ENCODE measurements at regions not wholly inside any gene's neighbourhood (a gene's known extent, or its start where the extent isn't known, plus 50 kb on each side); places are given as distances from the start of the nearest gene placed in this dataset.
"Not testable (repeated sequence)": the region's sequence is repeated elsewhere in the genome, so short reads cannot be mapped to it uniquely, and the experiment has no call there.

DNA sequence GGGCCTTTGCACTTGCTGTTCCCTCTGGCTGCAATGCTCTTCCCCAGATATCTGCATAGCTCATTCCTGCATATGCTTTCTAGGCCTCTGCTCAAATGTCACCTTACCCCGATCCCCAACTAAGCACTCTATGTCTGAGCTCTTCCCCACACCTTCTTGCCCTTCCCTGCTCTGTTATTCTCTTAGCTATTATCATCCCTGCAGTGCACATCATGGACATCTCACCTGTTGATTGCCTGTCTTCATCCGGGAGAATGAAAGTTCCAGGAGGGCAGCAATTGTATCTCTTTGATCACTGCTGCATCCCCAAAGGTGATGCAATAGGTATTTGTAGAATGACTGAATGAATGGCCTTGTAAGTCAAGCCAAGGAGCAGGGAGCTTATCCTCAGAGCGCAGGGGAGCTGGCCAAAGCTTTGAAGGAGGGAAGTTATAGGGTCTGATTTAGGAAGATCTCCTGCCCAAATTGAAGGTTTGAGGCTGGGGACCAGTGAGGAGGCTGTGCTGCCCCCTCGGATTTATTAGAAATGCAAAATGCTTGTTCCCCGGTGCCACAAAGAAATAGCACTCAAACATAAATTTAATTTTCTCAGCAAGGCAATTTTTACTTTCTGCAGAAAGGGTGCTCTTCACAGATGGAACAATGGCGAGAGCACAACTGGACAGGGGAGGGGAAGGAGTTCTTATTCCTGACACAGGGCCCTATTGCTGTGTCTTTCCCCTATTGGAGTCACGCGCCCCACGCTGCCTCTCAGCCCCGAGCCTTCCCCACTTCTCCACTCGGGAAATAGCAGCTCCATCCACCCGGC, 631.1 kb downstream of the MATN1 start:
- DNase-seq (ENCODE audit: low read depth in 2 of 2) = no peak

DNA sequence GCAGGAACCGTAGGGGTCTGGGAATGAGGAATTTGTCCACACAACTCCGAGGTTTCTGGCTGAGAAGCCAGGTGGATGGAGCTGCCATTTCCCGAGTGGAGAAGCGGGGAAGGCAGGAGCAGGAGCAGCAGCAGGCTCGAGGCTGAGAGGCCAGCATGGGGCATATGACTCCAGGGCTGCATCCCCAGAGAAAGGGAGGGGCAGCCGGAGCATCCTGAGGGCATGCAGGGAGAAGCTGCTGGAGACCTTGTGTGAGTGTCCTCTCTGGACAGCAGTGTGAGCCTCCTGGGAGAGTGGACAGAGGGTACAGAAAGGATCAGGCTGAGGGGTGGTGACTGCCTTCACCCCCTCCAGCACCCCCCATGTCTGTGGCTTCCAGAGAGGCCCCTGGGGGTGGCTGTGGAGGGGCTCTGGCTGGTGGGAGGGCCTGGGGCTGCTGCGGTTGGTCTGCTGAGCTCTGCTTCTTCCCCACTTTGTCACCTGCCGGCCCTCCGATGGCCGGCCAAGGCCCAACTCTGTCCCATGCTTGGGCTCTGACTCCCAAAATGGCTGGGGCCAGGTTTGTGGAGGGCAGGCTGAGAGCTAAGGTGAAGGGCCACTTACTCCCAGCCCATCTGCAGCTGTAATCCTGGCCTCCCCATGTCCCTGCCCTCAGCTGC, 633.1 kb downstream of the MATN1 start:
- no peak for DNase-seq (ENCODE audit: low read depth in 2 of 2)

DNA sequence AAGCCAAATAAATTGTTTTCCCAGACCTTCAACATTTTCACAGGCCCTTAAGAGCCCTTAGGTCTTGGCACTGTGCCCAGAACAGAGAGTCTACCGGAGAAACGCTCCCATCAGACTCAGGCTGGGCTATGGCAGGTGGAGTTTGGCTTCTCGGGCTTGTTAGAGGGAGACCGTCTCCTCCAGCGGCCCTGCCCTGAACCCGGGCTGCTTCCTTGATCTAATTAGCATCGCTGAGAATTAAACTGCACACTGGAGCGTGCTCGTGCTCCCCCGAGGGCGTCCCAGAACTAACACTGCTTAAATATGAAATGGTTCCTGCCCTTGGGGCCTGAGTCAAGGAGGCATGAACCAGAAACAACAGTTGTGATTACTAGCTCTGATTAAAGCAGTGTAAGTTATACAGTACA, 634.4 kb downstream of the MATN1 start:
- DNase-seq (ENCODE audit: low read depth in 2 of 2) = no peak

DNA sequence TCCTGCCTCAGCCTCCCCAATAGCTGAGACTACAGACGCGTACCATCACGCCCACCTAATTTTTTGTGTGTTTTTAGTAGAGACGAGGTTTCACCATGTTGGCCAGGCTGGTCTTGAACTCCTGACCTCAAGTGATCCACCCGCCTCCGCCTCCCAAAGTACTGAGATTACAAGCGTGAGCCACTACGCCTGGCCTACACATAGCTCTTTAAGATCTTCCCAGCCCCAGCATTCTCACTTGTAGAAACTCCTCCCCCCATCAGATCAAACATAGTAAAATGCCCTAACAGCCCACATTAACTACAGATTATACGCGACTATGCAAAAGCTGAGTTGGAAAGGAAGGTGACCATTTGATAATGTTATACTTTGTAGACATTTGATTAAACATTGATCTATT, 634.8 kb downstream of the MATN1 start:
- DNase-seq (ENCODE audit: low read depth in 2 of 2) = no peak

DNA sequence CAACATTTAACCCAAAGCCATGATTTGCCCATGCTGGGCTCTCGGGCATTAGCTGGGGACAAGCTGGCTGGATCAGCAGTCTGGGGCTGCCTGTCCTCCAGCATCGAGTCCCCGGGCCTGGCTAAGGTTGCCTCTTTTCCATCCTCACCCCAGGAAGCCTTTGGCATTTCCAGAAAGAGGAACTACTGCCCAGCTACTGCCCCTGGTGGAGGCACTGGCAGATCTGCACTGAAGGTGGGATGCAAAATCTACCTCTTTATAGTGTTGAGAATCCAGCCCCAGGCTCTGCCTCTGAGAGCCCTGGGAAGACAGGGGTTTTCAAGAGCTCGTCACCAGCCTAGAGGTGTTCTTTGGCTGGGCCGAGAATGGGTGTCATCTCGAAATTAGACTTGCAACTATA, 635.9 kb downstream of the MATN1 start:
- no peak for DNase-seq (ENCODE audit: low read depth in 2 of 2)

DNA sequence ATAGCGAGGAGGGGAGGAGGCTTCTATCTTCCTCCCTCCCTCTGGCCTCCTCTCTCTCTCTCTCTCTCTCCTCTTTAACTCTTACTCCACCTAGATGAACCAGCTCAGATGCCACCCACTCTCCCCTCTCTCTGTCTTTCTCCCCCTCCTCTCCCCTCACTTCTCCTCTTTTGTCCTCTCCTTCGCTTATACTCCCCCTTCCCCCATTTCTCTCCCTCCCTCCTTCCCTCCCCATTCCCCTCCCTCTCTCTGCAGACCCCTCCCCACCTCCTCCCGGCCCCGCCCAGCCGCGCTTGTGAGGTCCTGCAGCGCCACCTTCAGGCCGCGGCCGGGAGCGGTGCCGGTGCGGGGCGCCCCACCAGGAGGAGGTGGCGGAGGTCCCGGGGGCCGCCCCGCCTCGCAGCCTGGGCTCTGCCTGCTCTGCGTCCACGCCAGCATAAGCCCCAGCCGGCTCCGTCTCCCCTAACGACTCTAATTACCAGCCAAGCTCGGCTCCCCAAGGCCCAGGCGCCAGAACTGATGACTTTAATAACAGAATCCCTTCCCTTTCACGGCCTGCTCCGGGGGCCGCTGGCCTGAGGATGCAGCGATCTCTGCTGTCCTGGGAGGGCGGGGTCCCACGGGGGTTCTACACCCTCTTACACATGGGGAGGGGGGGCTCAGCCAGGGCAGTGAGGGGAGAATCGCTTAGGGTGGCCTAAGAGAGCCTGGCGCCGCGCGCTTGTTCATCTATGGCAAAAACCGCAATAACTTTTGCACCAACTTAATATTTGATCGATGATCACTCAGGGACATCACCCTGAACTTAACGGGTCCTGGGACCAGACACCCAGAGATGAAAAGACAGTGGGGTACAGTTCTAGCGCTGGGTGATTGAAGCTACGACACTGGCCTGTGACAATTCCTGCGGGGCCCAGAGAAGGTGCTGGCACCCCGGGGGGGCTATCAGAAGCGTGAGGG, 637.3 kb downstream of the MATN1 start:
- DNase-seq (ENCODE audit: low read depth in 2 of 2) = peak in 1 of 2 donors; percentile 22

DNA sequence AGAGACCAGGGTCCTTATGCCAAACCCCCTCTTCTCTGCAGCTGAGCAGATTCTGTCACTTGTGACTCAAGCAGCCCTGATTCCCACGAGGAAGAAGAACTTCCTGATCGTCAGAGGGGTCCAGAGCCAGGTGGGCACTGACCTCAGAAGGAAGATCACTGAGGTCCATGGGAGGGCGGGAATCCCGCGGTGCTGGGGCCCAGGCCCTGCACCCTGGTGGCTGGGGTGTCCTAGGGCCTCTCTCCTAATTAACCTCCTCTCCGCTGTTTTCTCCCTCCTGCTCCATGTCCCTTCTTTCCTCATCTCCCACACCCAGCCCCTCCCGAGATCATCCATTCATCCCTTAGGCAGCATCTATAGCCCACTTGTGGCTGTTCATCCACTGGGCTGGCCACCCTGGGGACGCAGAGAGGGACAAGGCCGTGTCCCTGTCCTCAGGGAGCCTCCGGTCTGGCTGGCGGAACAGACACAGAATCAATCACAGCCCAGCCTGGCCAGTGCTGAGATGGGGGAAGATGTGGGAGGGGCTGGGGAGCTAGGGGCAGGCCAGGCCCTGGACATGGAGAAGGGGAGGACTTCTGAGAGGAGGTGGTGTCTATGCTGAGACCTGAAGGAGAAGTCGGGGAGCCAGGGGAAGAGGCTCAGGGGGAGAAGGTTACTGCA, 638.3 kb downstream of the MATN1 start:
- DNase-seq (ENCODE audit: low read depth in 2 of 2) = no peak

DNA sequence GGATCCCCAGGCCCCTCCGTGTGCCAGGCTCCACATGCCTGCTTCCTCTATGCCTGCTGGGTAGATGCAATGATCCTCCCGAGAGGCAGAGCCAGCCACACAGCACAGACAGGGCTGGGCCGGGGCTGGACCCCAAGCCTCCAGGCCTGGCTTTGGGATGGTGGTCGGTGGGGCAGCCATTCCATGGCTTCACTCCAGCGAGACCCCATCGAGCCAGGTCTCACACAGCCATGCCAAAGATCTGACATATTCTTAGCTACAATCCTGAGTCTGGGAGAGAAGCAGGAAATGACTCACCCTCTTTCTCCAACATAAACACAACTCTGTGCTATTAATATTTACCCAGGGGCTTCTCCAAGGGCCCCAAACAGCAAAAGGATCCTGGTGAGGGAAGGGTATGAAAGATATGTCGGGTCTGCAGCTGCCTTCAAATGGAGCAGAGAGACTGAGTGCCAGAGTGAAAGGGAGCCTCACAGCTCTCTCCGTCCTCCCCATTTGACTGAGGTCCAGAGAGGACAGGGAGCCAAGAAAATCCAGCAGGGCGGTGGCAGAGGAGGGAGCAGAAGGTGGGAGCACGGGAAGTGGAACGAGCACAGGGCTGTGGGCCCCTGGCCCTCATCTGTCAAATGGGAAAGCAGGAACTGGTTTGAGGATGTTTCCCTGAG, 639.5 kb downstream of the MATN1 start:
- DNase-seq (ENCODE audit: low read depth in 2 of 2) = no peak

DNA sequence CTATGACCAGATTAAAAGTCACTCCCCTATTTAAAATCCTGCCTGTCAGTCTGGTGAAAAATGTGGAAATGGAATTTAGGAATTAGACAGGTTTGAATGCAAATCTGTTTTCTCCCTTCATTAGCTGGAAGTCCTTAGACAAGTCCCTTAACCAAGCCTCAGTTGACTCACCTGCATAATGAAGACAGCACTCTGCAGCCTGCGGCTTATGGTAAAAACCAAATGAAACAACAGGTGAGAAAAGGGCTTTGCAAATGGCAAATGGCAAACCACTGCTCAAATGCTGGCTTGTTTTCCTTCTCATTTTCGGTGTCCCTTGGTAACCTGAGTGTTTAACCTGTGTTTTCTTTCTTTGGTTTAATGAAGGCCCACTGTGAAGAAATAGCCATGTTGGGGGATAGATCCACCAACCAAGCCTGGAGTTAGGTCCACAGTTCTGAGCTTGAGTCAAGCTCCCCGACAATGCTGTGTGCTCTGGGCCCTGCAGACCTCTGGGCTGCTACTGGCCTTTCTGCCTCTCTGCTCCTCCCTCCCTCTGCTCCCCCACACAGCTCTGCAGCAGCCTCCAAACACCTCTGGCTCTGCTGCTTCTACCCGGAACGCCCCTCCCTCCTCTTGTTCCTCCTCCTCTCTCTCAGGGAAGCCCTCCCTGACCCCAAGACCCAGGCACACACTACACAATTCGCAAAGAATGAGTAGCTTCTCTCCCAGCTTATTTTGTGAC, 641.8 kb downstream of the MATN1 start:
- no peak for DNase-seq (ENCODE audit: low read depth in 2 of 2)

DNA sequence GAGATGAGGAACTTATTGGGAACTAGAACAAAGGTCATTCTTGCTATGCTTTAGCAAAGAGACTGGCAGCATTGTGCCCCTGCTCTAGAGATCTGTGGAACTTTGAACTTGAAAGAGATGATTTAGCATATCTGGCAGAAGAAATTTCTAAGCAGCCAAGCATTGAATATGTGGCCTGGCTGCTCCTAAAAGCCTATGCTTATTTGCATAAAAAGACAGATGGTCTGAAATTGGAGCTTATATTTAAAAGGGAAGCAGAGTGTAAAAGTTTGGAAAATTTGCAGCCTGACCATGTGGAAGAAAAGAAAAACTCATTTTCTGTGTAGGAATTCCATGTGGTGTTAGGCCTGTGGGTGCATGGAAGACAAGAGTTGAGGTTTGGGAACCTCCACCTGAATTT, 647.5 kb downstream of the MATN1 start:
- DNase-seq (ENCODE audit: low read depth in 2 of 2) = not testable (repeated sequence)

DNA sequence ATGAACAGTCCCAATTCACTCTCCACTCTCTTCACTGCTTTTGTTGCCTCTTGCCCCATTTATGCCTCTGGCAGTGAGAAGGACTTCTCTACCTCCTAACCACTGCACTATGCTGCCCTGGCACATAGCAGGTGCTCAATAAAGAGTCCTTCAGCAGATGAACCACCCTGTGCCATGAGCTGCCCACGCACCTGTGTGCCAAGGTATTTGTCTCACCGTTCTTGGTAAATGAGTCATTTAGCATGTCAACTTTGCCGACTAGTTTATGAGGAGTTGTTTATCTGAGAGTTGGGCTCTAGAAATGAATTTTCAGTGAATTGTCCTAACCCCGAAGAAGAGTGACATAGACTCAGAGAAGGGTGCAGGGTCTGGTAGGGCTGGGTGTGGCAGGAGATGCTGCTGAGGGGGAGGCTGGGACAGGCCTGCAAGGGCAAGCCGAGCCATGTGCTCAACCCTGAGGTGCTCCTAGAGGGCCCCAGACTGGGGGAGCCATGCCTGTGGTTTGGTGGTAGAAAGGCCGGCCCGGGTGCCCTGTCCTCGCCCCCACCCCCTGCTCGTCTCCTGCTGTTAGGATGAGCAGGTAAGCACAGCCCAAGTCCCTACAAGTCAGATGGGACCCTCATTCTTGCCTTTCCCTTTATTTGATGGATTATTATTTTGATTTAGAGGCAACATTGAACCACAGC, 654.5 kb downstream of the MATN1 start:
- no peak for DNase-seq (ENCODE audit: low read depth in 2 of 2)

DNA sequence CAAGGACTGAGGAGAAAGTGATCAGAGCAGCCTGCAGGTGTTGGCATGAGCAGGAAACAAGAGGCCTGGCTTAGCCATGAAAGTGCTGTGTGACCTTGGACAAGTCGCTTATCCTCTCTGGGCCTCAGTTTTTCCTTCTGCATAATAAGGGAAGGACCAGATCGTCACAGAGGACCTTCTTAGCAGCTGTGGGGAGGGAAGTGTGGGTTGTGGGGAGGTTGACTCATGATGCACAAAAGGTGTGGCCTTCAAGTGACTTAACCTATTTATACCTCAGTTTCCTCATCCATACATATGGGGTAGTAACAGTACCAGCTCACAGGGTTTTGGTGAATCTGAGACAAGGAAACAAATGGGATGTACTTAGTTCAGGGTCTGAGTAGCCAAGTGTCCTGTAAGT, 658.8 kb downstream of the MATN1 start:
- no peak for DNase-seq (ENCODE audit: low read depth in 2 of 2)

DNA sequence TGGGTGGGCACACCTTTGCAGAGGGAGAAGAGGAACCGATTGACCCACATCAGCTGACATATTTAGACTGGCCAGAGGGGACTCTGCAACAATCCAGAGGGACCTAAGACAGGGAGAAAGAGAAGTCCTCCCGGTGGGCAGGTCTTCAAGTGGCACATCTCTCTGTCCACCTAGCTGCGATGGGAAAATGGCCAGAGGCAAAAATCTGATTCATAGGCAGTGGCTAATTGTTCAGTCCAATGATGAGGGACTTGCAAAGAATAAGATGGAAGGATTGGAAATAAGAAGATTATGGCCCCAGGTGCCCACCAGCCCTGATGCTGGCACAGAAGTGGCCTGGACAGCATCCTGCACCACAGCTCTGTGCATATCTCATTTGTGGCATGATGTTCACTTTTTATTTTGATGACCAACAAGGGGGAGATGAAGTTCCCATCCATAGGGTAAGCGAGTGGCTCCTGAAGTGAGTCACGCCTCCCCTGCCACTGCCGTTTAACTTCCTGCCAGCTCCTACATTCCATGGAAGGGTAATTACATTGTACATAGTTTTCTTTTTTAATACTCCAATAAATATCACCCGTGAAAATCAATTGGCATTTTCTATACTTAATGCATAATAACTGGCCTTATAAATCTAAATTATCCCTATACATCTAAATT, 659.6 kb downstream of the MATN1 start:
- no peak for DNase-seq (ENCODE audit: low read depth in 2 of 2)

DNA sequence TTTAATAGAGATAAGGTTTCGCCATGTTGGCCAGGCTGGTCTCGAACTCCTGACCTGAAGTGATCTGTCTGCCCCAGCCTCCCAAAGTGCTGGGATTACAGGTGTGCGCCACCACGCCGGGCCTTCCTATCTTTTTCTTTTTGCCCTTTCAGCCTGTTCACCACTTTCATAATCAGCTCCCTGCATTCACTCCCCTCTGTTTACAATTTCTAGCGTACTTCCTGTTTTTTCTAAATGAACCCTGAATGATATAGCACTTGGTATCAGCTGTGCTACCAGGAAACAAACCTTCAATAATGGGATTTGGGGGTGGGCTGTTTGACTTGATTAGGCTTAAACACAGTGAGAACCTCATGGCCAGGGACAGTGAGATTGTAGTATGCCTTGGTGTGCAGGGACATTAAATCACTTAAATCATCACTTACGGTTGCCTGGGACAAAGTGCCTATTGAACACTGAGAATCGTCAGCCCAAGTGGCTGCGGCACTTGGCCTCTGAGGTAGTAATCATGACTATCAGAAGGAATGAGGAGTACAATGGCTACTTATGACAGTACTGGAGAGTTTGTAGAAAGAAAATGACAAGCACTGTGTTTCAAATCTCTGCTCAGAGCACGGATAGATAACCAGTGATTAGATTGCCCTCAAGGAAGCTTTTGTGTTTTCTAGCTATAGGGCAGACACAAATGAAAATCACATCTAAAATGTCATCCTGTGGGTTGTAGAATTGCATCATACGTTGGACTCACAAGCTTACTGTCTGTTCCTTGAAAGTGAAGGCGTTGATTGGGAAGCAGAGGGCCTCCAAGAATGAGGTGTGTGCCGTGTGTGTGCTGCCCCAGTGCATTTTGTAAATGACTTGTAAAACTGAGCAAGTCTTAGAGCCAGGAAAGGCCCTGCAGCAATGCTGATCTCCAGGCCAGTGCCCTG, 661.8 kb downstream of the MATN1 start:
- DNase-seq (ENCODE audit: low read depth in 2 of 2) = no peak

DNA sequence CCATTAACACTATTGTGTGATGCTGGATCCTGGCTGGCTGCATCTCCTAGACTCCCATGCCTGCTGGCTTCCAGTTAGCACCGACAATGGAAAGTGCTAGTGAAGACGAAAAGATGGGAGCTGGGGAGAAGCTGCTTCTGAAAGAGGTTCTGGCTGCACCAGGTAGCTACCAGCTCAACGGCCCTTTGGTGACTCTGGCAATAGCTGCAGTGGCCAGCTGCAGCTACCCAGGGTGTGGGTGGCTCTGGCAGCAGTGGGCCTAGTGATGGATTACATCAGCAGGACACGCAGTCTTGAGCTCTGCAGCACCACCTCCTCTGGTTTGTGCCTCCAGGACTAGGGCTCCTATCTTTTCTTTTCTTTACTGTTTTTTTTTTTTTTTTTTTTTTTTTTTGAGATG, 662.6 kb downstream of the MATN1 start:
- no peak for DNase-seq (ENCODE audit: low read depth in 2 of 2)

DNA sequence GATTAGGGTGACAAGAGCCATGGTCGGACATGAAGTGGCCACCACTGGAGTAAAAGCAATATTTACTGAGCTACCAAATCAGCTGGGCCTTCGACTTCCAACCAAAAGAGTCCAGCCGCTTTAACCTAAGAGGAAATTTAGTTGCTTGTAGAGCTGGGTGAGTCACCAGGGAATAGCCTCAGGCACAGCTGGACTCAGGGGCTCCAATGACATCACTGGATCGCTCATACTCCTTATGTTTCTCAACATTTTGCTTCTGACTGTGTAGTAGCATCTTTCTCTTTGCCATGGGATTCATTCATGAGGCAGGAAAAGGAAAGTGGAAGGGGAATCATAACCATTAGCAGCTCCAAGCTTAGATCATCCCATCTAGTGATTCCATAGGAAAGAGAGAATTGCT, 664.4 kb downstream of the MATN1 start:
- DNase-seq (ENCODE audit: low read depth in 2 of 2) = no peak

DNA sequence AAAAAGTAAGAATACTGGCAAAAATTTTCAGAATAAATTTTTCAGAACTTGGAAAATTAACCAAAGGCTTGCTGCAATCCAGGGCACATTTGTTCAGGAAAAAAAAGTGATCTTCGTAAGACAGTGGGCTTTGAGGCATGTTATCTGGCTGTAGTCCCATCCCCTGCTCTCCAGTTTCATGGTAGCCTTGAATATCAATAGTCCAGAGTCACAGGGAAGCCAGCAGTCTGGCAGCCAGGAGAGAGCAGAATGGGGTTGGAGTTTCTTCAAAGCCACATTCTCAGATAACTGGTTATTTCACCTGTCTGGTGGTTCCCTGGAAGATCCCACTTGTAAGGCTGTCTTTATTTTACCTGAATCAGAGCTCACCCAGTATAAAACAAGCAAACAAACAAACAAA, 669.3 kb downstream of the MATN1 start:
- DNase-seq (ENCODE audit: low read depth in 2 of 2) = no peak

DNA sequence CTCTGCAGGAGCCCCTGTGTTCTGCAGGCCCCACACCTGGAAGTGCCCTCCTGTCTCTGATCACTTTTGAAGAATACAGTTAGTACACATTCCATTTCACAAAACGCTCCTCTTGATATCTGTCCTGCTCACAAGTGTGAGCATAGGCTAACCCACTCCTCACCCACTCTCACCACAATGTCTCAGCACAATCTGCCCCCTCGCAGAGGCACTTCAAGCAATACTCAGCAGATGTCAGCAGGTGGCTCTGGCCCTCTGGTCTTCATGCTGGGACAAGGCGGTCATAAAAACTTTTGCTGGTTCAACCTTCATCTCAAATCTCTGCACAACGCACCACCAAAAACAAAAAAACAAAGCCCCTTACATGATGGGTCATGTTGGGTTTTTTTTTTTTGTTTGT, 671.2 kb downstream of the MATN1 start:
- no peak for DNase-seq (ENCODE audit: low read depth in 2 of 2)

Data from stimulated activated CD4-positive, alpha-beta T cell treated with anti-CD3 and anti-CD28 coated beads, Interleukin-15, amount 100 ng/mL, for 48 hours (primary cell).